Middle frontal gyrus (tissue), 1 donor: ENCODE measurements at regions not wholly inside any gene's neighbourhood (a gene's known extent, or its start where the extent isn't known, plus 50 kb on each side); places are given as distances from the start of the nearest gene placed in this dataset.

Source experiments
- DNase-seq: peaks from one replicate; pipeline ENCODE4 v3.0.0-alpha.2; 2015; ENCODE audit warnings: low spot score; ENCODE audit errors: extremely low spot score

GRCh38 chr7:25854608-25855497 is 297.1 kb upstream of the NFE2L3 start:
- DNase-seq = no peak

DNA sequence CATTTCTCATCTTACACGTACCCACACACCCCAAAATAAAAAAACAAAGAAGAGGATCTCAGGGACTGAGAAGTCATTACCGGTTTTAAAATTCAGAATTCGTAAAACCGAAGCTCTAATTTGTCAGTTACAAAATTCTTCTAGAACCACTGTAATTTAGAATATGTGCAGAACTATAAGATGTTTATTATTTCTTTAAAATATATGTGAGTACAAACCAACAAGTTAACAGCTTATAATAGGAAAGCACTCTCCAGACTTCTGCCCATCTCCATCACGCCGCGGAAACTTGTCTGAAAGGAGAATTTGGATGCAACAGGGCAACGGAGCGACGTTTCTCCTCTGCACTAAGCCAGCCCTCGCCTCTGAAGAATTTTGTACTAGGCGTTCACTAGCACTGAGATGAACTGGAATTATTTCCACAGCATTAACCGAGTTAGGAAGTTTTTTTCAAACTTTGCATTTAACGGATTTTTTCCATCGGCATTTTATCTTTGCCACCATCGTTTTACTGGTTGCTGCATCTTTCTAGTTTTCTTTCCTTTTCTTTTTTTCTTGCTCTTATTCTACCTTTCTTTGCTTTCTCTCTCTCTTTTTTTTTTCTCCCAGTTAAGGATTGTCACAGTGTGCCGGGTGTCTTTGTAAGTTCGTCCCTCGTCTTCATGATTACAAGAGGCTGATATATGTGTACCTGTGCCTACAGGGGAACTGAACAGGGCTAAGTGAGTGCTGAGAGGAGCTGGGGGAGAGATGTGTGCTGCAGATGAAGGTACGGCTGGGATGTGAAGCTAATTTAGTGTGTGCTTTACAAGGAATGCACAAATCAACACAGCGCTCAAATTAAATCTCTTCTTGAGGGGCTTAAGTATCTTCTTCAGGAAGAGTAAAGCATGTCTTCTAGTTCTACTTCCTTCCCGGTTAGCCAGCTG is 295.9 kb upstream of the NFE2L3 start:
- DNase-seq = no peak

- no peak for DNase-seq
These were observed 294.5 kb upstream of the NFE2L3 start for GRCh38 chr7:25857376-25858067.

DNA sequence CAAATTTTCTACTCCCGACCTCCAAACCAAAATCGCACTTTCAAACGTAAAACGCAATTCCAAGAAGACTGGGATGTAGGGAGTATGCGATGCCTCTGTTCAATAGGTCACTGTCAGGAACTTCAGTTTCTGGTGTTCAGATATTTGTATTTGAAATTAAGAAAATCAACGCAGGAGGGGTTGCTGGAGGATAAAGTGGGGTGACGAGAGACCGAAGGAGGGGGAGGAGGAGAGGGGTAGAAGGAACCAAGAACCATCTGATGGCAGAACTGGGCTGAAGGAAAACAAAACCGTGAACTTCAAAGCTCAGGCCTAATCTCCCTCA is 293.8 kb upstream of the NFE2L3 start:
- no peak for DNase-seq

GRCh38 chr7:25858525-25859411 is 293.2 kb upstream of the NFE2L3 start:
- no peak for DNase-seq

DNA sequence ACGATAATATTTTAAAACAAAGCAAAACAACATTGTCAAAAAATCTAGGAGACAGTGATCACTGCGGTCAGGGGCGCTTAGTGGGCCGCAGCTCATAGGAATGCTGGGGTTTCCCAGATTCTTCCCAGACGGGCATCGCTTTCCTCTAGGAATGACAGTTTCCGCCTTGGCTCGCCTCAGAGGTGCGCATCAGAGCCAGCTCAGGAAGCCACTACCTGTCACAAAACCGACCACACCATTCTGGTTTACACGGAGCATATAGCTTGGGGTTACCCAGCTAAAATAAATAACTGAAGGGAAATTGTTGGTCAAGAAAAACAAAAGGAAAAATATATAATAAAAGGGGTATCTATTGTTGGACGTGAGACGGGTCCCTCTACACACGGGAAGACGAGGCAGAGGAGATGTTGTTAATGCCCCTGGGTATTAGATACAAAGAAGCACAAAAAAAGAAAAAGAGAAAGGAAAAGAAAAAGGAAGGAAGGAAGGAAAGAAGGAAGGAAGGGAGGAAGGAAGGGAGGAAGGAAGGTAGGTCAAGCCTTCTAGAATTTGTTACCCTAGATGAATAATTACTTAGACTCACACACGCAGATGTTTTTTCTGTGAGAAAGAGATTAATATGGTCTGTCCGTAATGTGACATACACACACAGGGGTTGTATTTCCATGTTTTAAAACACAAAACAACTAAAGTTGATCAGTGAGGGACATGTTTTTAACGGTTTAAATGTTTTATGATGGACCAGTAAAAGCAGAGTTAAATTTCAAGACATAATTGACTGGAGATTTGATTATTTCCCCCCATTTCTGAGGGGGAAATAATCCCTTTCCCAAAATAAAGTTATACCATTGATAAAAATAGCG is 292.4 kb upstream of the NFE2L3 start:
- DNase-seq = no peak

DNA sequence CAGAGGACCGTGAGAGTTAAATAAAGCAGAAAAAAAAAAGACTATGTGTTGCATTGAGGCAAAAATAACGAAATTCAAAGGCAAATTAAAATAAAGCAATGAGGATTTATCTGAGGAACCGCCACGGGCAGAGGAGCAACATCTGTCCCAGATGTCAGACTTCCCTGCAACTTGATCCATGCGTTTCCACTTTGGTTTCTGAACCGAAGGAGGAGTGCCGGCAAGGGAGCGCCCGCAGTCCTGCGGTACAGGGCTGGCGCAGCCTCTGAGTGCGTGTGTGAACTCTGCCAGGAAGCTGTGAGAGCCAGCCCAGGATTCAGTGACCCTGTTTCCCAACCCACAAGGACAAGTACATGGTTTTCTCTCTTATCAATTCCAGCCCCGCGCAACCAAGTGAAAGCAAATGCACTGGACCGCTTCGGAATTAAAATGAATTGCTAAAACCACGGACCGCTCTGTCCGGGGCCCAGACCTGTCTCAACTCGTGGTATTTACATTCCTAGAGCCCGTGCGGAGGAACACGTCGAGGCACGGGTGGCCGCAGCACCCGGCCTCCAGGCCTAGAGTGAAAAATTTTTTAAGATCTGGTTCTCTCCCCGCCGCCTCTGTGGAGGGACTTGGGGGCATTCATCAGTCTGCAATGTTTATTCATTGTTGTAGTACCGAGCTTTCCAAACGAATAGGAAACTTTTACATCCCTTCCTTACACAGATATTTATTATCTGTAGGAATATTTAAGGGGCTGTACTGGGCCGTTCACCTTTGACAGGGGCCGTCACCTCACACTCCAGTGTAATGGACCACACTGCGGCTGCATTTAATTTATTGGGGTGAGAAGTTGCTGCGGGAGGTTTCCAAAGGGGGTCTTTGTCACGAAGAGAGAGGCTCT is 291.5 kb upstream of the NFE2L3 start:
- no peak for DNase-seq

- no peak for DNase-seq
These were observed 290.9 kb upstream of the NFE2L3 start for GRCh38 chr7:25861164-25861496.

- DNase-seq = no peak
These were observed 290.3 kb upstream of the NFE2L3 start for GRCh38 chr7:25861601-25862260.

GRCh38 chr7:25862261-25863004 is 289.6 kb upstream of the NFE2L3 start:
- DNase-seq = no peak

DNA sequence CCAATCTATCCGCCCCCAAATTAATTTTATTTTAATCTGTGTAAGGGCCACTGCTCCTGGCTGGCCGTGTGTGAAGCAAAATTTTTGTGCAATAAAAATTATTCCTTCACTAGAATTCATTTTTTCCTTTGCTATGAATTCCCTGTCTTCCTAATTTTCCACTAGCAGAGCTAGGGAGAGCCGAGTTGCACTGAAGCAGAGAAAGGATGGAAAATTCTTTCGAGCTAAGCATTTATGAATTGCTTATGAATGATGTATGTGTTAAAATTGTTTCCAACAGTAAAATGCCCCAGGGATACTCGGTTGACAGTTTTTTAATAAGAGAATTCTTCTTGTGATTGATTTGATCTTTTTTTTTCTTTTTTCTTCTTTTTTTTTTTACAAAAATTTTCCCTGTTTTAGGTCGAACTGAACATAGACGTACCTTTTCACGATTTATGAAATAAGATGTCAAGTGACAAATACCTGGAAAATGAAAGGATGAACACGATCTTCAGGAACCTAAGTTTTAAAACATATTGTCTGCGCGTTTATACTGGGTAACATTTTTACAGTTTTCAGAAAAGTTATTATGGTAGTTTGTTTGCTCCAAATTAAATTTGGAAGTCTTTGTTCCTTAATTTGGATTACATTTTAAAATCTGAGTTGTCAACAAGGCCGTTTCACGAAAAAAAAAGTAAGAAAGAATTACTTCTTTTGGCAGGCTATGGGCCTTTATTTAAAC is 288.8 kb upstream of the NFE2L3 start:
- no peak for DNase-seq

DNA sequence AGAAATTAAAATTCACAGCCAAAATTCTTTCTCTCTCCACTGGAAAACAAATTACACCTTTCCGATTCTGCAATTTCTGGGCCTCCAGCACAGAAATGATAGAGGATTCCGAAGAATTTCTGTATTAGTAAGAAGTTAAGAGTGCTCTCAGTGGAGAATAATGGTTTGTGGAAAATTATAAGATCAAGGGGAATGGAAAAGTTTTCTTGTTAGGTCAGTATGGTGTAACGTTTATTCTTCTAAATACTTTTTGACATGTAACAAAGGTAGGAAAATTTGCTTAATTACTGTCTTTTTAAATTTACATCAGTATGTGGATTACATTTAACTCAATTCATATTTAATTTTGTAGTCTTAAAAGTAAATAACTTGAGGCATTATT is 288.3 kb upstream of the NFE2L3 start:
- DNase-seq = no peak

GRCh38 chr7:25864511-25864910 is 287.5 kb upstream of the NFE2L3 start:
- DNase-seq = no peak

- DNase-seq = no peak
These were observed 286.9 kb upstream of the NFE2L3 start for GRCh38 chr7:25864943-25865751.

- no peak for DNase-seq
These were observed 283.5 kb upstream of the NFE2L3 start for GRCh38 chr7:25868509-25868908.

DNA sequence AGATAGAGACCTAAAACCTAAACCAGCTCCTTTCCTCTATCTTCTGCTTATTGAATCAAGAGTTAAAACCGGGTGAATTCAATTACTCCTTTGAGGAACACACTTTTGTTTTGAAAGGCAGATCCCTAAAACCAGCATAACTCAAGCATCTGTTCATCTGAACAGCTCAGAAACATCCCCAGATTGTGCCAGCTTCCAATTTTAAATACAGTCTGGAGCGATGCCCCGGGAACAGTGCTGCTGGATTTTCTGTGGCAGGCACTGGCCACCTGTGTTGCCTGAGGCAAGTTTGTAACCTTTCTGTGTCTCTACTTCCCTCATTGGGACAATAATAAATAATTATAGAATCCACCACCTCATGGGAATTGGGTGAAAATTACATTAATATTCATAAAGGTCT is 281.4 kb upstream of the NFE2L3 start:
- DNase-seq = no peak
